HG03108 (cell line): ENCODE measurements at regions not wholly inside any gene's neighbourhood (a gene's known extent, or its start where the extent isn't known, plus 50 kb on each side); places are given as distances from the start of the nearest gene placed in this dataset.
"Not testable (repeated sequence)": the region's sequence is repeated elsewhere in the genome, so short reads cannot be mapped to it uniquely, and the experiment has no call there.

Experiments used
- ATAC-seq: cut with Tn5 transposase; IDR thresholded peaks from one replicate; pipeline ENCODE4 v1.9.1; 2021; ENCODE audit warnings: moderate library complexity; ENCODE audit not compliant: unreplicated experiment

DNA sequence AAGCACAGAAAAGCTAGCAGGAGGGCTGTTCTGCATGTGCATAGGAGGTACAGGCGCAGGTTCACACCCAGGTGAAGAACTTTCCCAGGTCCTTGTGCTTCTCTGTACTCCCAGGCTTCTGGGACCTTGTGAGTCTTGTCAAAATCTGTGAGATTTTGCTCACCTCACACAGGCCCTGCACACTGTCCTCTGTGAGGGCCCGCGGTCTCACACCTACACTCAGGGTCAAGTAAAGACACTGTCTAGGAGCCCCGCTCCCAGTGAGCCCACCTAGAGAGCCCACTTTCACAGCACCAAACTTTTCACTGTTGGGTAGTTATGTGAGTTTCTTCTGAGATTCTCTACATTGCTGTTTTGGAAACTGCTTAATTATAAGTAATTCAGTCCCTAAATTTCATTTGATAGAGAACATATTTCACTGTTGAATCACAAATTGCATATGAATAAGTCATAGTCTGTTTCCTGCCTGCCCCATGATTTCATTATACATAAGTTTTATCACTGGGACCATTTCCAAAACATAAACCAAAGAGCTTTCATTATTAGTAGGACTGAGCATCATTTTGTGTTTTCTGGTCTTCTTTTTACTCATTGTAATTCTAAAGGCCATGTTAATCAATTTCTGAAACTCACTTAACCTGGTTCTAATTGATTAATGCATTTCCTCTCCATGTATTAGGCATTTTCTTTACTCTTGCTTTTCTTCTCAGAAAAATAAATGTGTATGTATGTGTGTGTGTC lies 234.2 kb upstream of the SPOPL start:
- peak; percentile 72 for ATAC-seq

DNA sequence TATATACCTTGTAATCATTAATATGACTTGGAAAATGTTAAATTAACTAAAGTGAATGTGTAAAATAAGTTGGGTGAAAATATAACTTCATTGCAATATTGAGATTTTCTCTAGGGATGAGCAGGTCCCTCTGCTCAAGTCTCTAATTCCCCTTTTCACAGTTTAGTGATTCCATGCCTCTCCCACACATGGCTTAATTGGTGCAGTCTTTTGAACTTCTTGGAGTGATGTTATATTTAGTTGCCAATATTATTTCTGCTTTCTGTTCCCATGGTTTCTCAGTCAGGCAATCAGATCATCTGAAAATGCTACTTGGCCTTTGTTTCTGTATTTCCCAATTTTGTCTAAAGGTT lies 233.7 kb upstream of the SPOPL start:
- peak; percentile 31 for ATAC-seq

DNA sequence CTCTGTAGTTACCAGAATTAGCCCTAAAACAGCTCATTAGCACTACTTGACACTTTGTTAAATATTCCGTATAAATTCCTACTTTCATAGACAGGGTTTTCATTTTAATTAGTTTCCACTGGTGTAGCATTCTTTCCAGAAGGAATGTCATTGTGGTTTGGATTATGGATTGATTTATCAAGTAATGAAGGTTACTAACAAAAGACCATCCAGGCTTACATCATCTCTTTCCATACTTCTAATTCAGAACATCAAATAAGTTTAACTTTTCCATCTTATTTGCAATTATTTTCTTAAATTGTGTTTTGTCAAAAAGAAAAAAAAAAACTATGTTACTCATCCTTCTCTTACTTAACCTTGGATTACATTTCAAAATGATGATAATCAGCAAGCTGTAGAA lies 231.8 kb upstream of the SPOPL start:
- ATAC-seq = no peak

DNA sequence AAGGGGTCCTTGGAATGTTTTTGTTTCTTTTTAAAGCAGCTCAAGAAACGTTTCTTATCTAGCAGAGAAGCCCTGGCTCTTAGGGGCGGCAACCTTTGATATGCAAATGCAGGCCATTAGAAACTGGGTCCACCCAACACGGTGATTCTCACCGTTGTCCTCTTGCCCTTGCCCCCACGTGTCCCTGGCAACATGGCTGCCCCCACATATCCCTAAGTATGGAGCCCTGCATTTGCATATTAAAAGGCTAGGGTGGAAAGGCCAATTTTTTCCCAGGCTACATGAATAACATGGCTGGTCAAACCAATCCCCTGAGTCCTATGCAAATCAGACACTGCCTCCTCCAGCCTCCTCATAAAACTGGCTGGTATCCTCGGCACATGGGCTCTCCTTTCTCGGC lies 230.1 kb upstream of the SPOPL start:
- no peak for ATAC-seq

DNA sequence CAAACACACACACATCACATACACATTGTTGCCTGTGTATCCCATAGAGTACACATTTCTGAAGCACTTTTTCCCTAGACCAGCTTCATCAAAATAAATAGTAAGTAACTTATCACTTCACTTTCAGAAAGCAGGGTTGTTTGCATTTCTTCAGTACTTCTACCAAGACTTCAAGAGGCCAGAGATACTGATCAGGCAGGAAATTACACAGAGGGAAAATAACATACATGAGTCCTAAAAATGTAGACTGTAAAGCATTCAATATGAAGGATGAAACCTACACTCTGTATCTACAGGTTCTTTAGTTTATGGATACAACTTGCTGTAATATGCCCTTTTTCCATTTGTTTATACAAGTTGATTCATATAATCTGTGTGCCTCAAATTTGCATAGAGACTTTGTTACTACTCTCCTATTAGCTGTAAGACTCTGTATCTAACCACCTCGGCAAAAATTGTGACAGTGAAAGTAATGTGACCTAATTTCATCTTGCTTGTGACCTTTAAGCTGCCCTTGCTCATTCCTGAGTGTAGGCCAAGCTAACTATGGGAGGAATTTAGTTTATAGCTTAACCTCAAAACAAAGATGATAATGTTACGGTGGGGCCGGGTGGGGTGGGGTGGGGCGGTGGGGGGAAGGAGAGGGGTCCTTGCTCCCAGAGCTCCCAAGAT lies 228.9 kb upstream of the SPOPL start:
- ATAC-seq = no peak

DNA sequence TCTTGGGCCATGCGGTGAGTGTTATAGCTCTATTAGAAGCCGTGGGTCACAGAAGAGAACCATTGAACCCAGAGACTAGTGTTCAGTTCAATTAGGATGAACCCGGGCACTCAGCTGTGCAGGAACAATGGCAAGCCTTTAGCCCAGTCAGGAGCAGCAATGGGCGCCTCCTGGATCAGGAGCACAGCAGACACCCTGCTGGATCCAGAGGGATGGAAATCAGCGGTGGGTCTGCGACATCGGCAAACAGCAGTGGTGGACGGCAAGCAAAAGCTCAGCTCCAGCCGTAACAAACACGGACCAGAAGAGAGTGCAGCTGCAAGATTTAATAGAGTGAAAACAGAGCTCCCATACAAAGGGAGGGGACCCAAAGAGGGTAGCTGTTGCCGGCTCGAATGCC lies 228.3 kb upstream of the SPOPL start:
- ATAC-seq = not testable (repeated sequence)

DNA sequence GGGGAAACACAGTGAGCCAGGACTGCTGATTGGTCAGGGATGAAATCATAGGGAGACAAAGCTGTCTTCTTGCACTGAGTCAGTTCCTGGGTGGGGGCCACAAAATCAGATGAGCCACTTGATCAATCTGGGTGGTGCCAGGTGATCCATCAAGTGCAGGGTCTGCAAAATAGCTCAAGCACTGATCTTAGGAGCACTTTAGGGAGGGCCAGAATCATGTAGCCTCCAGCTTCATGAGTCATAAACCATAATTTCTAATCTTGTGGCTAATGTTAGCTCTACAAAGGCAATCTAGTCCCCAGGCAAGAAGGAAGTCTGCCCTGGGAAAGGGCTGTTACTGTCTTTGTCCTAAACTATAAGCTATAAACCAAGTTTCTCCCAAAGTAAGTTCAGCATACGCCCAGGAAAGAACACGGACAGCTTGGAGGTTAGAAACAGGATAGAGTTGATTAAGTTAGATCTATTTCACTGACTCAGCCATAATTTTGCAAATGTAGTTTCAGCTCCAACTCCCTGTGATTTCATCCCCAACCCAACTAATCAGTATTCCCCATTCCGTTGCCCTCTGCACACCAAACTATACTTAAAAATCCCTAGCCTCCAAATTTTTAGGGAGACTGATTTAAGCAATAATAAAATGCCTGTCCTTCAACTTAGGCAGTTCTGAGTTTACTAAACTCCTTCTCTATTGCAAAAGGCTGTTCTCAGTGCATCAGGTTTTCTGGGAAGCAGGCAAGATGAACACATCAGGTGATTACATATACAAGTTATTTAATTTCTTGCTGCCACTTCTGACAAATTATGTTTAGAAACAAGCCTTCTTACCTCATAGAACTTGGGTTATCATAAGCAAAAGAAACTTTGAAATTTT lies 226.9 kb upstream of the SPOPL start:
- ATAC-seq = no peak

DNA sequence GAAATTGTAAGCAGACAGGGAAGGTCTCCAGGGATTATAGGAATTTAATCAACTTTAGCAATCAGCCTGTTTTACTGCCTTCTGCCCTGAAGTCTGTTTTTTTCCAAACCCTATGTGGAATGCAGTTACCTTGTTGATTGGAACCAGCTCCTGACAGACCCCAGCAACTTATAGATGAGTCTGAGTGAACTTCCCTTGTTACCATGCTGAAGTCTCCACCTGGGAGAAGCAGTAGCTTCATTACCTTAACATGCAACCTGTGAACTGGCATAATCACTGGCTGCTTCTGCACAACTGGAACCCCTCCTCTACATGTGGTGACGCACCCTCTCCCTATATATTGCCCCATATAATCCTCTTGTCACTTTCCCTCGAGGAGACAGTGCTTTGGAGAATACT lies 226.3 kb upstream of the SPOPL start:
- no peak for ATAC-seq

DNA sequence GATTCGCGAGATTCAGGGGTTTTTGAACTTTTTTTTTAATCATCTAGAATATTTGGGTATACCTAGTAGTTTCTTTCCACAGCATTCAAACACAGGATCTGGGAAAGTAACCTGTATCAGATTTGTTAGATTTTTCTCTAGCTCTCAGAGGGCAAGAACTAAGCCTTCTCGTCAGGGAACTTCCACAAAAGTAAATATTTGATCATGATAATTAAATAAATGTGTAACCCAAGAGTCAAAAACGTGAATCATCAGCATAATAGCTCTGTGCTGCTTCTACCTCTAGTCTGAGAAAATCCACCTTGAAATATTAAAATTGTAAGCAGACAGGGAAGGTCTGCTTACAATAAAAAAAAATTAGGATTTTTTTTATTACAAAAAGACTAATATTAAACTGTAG lies 225.7 kb upstream of the SPOPL start:
- no peak for ATAC-seq

DNA sequence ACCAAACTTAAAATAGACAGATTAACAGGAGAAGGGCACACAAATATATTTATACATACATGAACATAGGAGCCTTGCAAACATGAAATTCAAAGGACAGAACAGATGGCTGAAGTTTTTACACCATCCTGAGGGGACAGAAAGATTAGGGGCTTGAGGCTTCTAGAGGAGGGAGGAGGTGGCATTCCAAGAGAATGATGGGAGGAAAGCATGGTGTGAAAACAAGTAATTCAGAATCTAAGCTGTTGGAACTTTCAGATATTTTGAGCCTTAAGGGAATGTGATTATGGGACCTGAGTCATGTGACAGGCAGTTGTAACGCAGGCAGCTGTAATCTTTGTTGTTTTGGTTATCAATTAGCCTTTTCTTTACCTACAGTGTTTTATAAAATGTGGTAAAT lies 225.2 kb upstream of the SPOPL start:
- ATAC-seq = no peak

DNA sequence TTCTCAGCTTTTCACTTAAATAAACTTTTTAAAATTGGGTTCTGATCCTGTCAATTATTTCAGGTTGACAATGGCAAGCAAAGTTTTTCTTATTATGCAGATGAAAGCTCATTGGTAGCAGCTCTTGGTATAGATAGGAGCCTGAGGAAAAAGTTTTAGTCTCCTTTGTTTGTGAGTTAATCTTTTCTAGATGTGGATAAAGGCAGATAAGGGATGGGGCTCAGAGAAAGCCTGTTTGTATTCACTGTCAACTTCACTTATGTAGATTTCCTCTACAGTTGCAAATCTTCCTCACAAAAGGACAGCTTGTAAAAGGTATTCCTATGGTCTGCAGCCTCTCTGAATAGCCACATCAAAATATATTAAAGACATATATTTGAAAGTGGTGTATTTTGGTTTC lies 224.5 kb upstream of the SPOPL start:
- ATAC-seq = no peak

DNA sequence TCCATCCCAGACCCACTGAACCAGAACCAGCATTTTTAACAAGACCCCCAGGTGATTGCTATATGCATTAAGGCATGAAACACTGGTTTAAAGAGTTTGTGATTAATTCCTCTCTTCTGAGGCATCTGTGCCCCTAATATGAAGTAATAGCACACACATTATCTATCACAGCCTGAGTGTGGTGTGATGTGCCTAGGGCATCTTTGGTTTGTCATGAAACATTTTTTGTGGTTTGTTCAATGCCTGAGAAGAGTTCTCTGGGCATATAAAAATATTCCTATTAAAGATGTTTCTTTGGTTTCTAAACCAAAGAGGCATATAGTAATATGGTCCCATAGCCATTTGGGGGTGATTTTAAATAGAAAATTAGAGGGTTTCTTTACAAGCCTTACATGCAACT lies 221.7 kb upstream of the SPOPL start:
- ATAC-seq = no peak

DNA sequence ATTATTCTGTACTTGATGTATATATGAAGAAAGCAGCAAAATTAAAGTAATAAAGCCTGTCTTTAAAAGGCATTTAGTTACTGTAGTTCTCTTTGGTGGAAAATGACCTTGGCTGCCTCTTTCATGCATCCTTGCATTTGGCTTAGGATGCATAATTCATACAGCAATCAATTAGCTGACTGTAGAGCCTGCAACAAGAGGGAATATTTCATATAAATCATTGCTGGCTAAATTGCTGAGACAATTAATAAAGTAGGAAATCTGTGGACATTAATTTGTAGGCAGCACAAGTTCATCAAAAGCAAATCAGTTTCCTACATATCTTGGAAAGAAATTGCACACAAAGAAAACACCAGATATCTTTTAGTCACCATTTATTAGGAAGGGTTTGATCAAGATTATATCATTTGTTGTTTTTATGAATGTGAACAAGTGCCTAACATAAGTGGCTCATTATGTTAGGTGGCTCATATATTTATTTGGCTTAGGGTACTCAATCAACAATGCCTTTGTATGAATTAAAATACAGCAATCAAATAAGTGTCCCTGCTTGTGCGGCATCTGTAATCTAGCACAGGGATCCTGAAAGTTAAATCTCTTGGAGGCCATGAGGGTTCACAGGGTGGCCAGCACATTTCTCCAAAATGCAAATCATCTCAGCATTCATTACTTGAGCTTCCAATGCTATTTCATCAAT lies 220.4 kb upstream of the SPOPL start:
- no peak for ATAC-seq

DNA sequence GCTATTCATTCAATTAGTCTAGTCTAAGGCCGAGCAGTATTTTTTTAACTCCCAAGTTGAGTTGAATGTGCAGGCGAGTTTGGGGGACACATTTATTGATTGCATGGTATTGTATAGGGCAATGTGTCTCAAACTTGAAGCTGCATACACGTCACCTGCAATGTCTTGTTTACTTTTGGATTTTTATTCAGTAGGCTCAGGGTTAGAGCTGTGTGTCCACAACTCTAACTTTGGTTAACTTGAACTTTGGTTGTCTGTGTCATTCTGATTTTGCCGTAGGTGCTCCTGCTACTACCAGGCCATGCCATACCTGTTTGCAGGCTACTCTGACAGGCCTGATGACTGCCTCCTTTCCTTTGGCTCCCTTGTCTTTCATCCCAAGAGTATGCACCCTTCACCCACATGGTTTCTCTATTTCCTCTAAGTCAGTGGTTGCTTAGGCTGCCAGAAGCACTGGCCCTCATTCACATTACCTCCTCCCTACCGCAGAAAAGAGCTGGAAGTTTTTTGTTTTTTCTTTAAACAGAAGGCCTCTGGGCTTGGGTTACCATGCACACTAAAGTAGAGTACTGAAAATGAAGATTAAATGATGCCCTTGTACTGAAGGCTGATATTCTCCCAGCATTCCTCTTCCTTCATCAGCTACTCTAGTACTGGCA lies 219.4 kb upstream of the SPOPL start:
- ATAC-seq = no peak

DNA sequence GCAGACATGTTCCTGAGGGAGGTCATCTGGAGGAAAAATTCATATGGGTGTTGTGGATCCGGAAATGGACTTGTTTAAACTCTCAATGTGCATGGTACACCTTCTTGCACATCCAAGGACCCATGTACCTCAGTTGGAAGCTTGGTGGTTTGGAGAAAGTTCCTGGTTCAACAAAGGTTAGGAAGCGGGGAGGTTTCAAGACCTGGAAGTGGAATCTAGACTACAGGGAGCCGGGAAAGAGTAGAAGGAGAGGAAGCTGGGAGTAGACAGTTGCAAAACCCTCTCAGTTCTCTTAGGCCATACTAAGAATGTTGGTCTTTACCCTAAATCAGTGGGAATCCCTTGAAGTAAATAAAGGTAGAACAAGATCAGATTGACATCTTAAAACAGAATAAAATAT lies 209.8 kb upstream of the SPOPL start:
- no peak for ATAC-seq

DNA sequence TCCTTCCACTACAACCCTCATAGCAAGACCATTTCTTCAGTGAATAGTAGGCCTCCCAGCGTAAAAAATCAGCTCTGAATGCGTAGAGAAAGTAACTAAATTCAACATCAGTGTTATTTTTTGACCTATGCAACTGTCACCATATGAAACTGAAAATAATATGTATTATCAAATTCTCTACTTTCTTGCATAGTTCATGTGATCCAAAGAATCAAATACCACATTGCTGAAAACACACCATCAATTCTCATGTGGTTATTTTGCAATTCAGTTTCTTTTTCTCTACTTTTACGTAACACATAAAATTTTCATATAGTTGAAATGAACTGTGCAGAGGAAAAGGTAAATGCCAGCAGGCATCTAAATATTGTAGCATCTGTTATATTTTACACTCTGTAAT lies 208.5 kb upstream of the SPOPL start:
- ATAC-seq = no peak

DNA sequence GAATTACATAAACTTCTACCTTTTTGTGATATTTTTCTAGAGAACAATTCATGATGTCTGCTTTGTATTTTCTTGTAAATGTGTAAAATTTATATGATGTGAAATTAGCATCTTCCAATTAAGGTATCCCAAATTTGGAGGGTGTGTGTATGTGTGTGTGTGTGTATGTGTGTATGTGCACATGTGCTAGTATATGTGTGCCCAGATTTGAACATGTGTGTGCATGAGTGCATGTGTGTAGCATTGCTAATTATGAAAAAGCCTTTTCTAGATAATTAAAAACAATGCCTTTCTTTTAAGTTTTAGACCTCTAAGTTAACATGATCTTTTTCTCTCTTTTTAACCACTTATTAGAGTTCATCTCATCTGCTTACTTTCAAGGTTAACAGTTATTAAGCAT lies 208.0 kb upstream of the SPOPL start:
- ATAC-seq = no peak

DNA sequence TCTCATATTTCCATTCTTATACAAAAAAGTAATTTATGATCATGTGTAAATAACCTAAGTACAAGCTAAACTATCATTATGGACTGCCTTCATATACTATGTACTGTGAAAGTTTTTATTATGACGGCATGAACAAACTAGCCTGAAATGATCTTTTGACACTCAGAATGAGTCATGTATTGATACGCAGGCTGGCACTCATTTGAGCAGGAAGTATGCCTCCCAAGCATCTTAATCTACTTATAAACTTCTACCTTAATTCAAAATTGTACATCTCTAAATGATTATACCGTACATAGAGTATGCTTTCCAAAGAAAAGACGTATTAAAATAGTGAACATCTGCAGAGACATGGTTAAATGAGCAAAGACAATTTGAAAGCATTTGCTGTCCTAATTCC lies 207.1 kb upstream of the SPOPL start:
- no peak for ATAC-seq

DNA sequence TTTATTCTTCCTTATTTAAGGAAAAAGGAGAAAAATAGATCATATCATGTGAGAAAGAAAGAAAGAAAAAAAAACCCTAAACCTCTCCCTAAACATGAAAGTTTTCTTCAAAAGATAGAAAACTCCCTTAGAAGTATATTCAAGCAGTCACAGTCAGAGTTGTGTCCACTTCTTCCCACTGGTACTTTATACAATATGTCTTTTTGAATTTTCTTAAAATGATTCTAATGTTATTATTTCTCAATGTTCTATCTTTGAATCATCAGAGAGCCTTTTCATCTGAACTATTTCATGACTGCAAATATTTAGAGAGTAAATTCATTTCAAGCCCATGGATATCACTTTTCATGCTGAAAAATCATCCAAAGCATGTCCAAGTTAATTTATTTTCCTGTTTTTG lies 205.2 kb upstream of the SPOPL start:
- no peak for ATAC-seq

DNA sequence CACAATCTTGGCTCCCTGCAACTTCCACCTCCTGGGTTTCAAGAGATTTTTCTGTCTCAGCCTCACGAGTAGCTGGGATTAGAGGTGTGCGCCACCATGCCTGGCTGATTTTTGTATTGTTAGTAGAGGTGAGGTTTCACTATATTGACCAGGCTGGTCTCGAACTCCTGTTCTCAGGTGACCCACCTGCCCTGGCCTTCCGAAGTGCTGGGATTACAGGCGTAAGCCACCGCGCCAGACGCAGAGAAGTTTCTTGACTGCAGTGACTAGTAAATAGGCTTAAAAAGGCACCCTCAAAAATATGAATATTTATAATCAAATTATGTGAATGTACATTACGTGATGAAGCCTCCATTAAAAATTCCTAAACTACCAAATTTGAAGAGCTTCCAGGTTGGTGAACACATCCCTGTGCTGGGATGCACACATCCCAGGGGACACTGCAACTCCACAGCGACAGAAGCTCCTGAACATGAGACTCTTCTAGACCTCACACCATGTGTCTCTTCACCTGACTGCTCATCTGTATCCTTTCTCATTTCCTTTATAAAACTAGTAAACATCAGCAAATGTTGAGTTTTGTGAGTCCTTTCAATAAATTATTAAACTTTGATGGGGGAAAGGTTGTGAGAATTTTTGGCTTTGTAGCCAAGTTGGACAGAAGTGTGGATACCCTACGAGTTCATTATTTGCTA lies 203.3 kb upstream of the SPOPL start:
- ATAC-seq = peak; percentile 90
